ENCODE measurements at regions not wholly inside any gene's neighbourhood (a gene's known extent, or its start where the extent isn't known, plus 50 kb on each side); places are given as distances from the start of the nearest gene placed in this dataset.

- Mint-ChIP-seq H3K4me3 (no peak overlapping the region), H3K27me3 (ENCODE audit: low read depth) (no peaks in the 10 kb centered on the region), H3K9me3 (no peaks in the 10 kb centered on the region), H3K27ac (ENCODE audit: unreplicated experiment) (no peak overlapping the region), H3K4me1 (peaks cover 17% of the 10 kb centered on the region), H3K36me3 (ENCODE audit: low read depth) (no peaks in the 10 kb centered on the region)
- no peak for DNase-seq (ENCODE audit: low read depth, low spot score)
- no peak for TF ChIP-seq CTCF (conservative IDR thresholded peaks at IDR 0.05)
These were observed 122.1 kb upstream of the ZNF648 start for GRCh38 chr1:182183606-182184005.

DNA sequence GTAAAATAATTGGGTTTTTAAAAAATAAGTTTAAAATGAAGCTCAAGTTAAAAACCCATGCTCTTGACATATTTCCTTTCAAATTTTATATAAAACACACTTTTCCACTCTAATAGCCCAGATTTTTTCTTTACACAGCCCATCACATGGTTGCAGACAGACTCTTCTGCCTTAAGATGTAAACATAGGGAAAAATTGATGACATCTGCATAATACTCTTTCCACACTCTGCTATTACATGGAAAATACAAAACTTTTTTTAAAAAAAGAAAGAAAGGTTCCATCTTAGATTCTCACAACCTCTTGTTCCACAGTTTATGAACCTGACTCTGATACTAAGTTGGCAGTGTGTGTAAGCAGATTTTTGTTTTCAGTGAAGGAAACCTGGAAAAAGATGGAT is 120.8 kb upstream of the ZNF648 start:
- TF ChIP-seq CTCF (conservative IDR thresholded peaks at IDR 0.05): no peak
- Mint-ChIP-seq H3K4me1 (peaks cover 17% of the 10 kb centered on the region), H3K36me3 (ENCODE audit: low read depth) (no peaks in the 10 kb centered on the region), H3K27me3 (ENCODE audit: low read depth) (no peaks in the 10 kb centered on the region), H3K4me3 (no peak overlapping the region), H3K9me3 (no peaks in the 10 kb centered on the region), H3K27ac (ENCODE audit: unreplicated experiment) (no peak overlapping the region)
- no peak for DNase-seq (ENCODE audit: low read depth, low spot score)

DNA sequence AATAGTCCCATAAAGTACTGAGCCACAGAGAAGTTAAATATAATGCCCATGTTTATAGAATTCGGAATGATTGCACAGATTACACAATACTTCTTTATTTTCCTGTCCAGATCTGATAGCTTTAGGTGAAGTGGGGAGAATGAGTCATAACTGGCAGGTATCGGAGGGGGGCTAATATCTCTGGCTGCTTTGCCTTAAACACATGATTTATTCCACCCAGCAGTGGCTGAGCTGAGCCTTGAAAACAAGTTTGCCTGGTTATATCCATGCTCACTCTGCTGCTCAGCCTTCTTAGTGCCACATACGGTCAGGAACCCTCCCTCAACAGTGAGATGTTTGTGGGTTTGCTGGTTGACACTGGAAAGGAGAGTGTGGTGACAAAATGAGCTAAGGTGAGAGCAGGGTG is 119.7 kb upstream of the ZNF648 start:
- no peak overlapping the region for H3K27ac Mint-ChIP-seq (ENCODE audit: unreplicated experiment)
- no peaks in the 10 kb centered on the region for H3K36me3 Mint-ChIP-seq (ENCODE audit: low read depth)
- H3K27me3 Mint-ChIP-seq (ENCODE audit: low read depth): no peaks in the 10 kb centered on the region
- peaks cover 8% of the 10 kb centered on the region for H3K4me1 Mint-ChIP-seq
- peaks cover 2% of the 10 kb centered on the region for H3K9me3 Mint-ChIP-seq
- no peak overlapping the region for H3K4me3 Mint-ChIP-seq
- TF ChIP-seq CTCF (conservative IDR thresholded peaks at IDR 0.05): no peak
- DNase-seq (ENCODE audit: low read depth, low spot score): no peak

DNA sequence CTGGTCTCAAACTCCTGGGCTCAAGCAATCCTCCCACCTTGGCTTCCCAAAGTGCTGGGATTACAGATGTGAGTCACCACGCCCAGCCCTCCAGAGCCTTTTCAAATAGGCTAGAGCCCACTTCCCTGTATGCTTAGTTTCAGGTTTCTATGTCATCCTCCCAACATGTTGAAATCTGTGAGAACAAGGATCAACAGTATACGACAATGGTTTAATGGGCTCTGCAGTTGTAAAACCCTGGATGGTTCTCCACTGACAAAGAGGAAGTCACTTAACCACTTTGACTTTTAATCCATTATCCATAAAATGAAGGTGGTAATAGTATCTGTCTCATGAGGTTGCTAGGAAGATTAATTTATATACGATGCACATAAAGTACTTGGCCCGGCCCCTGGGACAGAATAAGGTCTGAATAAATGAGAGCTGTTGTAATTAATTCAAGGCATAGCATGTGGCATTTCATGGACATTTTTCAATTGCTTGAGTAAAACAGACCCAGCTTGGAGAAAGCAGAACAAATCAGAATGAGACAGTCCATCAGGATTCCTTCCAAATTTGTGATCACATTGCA is 113.9 kb upstream of the ZNF648 start:
- H3K36me3 Mint-ChIP-seq (ENCODE audit: low read depth): no peaks in the 10 kb centered on the region
- H3K4me1 Mint-ChIP-seq: peaks cover 6% of the 10 kb centered on the region
- no peaks in the 10 kb centered on the region for H3K27me3 Mint-ChIP-seq (ENCODE audit: low read depth)
- H3K27ac Mint-ChIP-seq (ENCODE audit: unreplicated experiment): no peak overlapping the region
- no peak for TF ChIP-seq CTCF (conservative IDR thresholded peaks at IDR 0.05)
- H3K4me3 Mint-ChIP-seq: no peak overlapping the region
- DNase-seq (ENCODE audit: low read depth, low spot score): no peak
- peaks cover 2% of the 10 kb centered on the region for H3K9me3 Mint-ChIP-seq

GRCh38 chr1:182174513-182174855 is 113.0 kb upstream of the ZNF648 start:
- no peak overlapping the region for H3K4me3 Mint-ChIP-seq
- H3K27me3 Mint-ChIP-seq (ENCODE audit: low read depth): no peaks in the 10 kb centered on the region
- peaks cover 2% of the 10 kb centered on the region for H3K9me3 Mint-ChIP-seq
- H3K27ac Mint-ChIP-seq (ENCODE audit: unreplicated experiment): no peak overlapping the region
- DNase-seq (ENCODE audit: low read depth, low spot score): no peak
- H3K36me3 Mint-ChIP-seq (ENCODE audit: low read depth): no peaks in the 10 kb centered on the region
- TF ChIP-seq CTCF (conservative IDR thresholded peaks at IDR 0.05): no peak
- peaks cover 6% of the 10 kb centered on the region for H3K4me1 Mint-ChIP-seq

All from neural crest cell (in vitro differentiated cells).